ENCODE measurements at regions not wholly inside any gene's neighbourhood (a gene's known extent, or its start where the extent isn't known, plus 50 kb on each side); places are given as distances from the start of the nearest gene placed in this dataset.

GRCh38 chr10:44298713-44299112 is 86.2 kb downstream of the CXCL12 start:
- Histone ChIP-seq H3K4me1 (ENCODE audit: control insufficient read depth, insufficient read depth, low read length) (peaks cover 6% of the 10 kb centered on the region), H3K36me3 (ENCODE audit: control insufficient read depth, insufficient read depth, low read length) (no peaks in the 10 kb centered on the region), H3K9ac (ENCODE audit: low read depth, low read length) (no peak overlapping the region), H3K9me3 (ENCODE audit: control insufficient read depth, insufficient read depth, low read length) (no peaks in the 10 kb centered on the region), H3K4me3 (ENCODE audit: low read depth, low read length) (no peak overlapping the region), H3K27me3 (ENCODE audit: control insufficient read depth, insufficient read depth, low read length) (peaks cover 10% of the 10 kb centered on the region)

GRCh38 chr10:44297963-44298362 is 86.9 kb downstream of the CXCL12 start:
- H3K27me3 ChIP-seq (ENCODE audit: control insufficient read depth, insufficient read depth, low read length) = peaks cover 17% of the 10 kb centered on the region
- H3K4me3 ChIP-seq (ENCODE audit: low read depth, low read length) = no peak overlapping the region
- H3K36me3 ChIP-seq (ENCODE audit: control insufficient read depth, insufficient read depth, low read length) = no peaks in the 10 kb centered on the region
- H3K4me1 ChIP-seq (ENCODE audit: control insufficient read depth, insufficient read depth, low read length) = peaks cover 6% of the 10 kb centered on the region
- H3K9me3 ChIP-seq (ENCODE audit: control insufficient read depth, insufficient read depth, low read length) = no peaks in the 10 kb centered on the region
- H3K9ac ChIP-seq (ENCODE audit: low read depth, low read length) = no peak overlapping the region

GRCh38 chr10:44295644-44296241 is 89.2 kb downstream of the CXCL12 start:
- Histone ChIP-seq H3K9ac (ENCODE audit: low read depth, low read length) (no peak overlapping the region), H3K27me3 (ENCODE audit: control insufficient read depth, insufficient read depth, low read length) (peaks cover 19% of the 10 kb centered on the region), H3K36me3 (ENCODE audit: control insufficient read depth, insufficient read depth, low read length) (no peaks in the 10 kb centered on the region), H3K9me3 (ENCODE audit: control insufficient read depth, insufficient read depth, low read length) (no peaks in the 10 kb centered on the region), H3K4me3 (ENCODE audit: low read depth, low read length) (no peak overlapping the region), H3K4me1 (ENCODE audit: control insufficient read depth, insufficient read depth, low read length) (peaks cover 6% of the 10 kb centered on the region)

GRCh38 chr10:44294726-44295412 is 90.0 kb downstream of the CXCL12 start:
- peaks cover 19% of the 10 kb centered on the region for H3K27me3 ChIP-seq (ENCODE audit: control insufficient read depth, insufficient read depth, low read length)
- H3K36me3 ChIP-seq (ENCODE audit: control insufficient read depth, insufficient read depth, low read length) = no peaks in the 10 kb centered on the region
- H3K4me1 ChIP-seq (ENCODE audit: control insufficient read depth, insufficient read depth, low read length) = peaks cover 6% of the 10 kb centered on the region
- no peaks in the 10 kb centered on the region for H3K9me3 ChIP-seq (ENCODE audit: control insufficient read depth, insufficient read depth, low read length)
- H3K9ac ChIP-seq (ENCODE audit: low read depth, low read length) = no peak overlapping the region
- no peak overlapping the region for H3K4me3 ChIP-seq (ENCODE audit: low read depth, low read length)

- H3K36me3 ChIP-seq (ENCODE audit: control insufficient read depth, insufficient read depth, low read length) = no peaks in the 10 kb centered on the region
- H3K9me3 ChIP-seq (ENCODE audit: control insufficient read depth, insufficient read depth, low read length) = no peaks in the 10 kb centered on the region
- peaks cover 19% of the 10 kb centered on the region for H3K27me3 ChIP-seq (ENCODE audit: control insufficient read depth, insufficient read depth, low read length)
- no peak overlapping the region for H3K9ac ChIP-seq (ENCODE audit: low read depth, low read length)
- peaks cover 6% of the 10 kb centered on the region for H3K4me1 ChIP-seq (ENCODE audit: control insufficient read depth, insufficient read depth, low read length)
- no peak overlapping the region for H3K4me3 ChIP-seq (ENCODE audit: low read depth, low read length)
Observed at GRCh38 chr10:44293842-44294241, 91.1 kb downstream of the CXCL12 start.

- peak overlapping the region; percentile 42 for H3K9ac ChIP-seq (ENCODE audit: low read depth, low read length)
- H3K9me3 ChIP-seq (ENCODE audit: control insufficient read depth, insufficient read depth, low read length) = no peaks in the 10 kb centered on the region
- H3K27me3 ChIP-seq (ENCODE audit: control insufficient read depth, insufficient read depth, low read length) = peaks cover 19% of the 10 kb centered on the region
- no peaks in the 10 kb centered on the region for H3K36me3 ChIP-seq (ENCODE audit: control insufficient read depth, insufficient read depth, low read length)
- H3K4me3 ChIP-seq (ENCODE audit: low read depth, low read length) = peak overlapping the region; percentile 61
- peaks cover 3% of the 10 kb centered on the region for H3K4me1 ChIP-seq (ENCODE audit: control insufficient read depth, insufficient read depth, low read length)
Observed at GRCh38 chr10:44293306-44293778, 91.6 kb downstream of the CXCL12 start.

- Histone ChIP-seq H3K4me3 (ENCODE audit: low read depth, low read length) (peak overlapping the region; percentile 39), H3K36me3 (ENCODE audit: control insufficient read depth, insufficient read depth, low read length) (no peaks in the 10 kb centered on the region), H3K4me1 (ENCODE audit: control insufficient read depth, insufficient read depth, low read length) (peaks cover 4% of the 10 kb centered on the region), H3K9me3 (ENCODE audit: control insufficient read depth, insufficient read depth, low read length) (no peaks in the 10 kb centered on the region), H3K9ac (ENCODE audit: low read depth, low read length) (no peak overlapping the region), H3K27me3 (ENCODE audit: control insufficient read depth, insufficient read depth, low read length) (peaks cover 19% of the 10 kb centered on the region)
Observed at GRCh38 chr10:44292390-44293002, 92.4 kb downstream of the CXCL12 start.

GRCh38 chr10:44291091-44291490 is 93.8 kb downstream of the CXCL12 start:
- Histone ChIP-seq H3K27me3 (ENCODE audit: control insufficient read depth, insufficient read depth, low read length) (peaks cover 19% of the 10 kb centered on the region), H3K36me3 (ENCODE audit: control insufficient read depth, insufficient read depth, low read length) (no peaks in the 10 kb centered on the region), H3K4me3 (ENCODE audit: low read depth, low read length) (no peak overlapping the region), H3K9ac (ENCODE audit: low read depth, low read length) (no peak overlapping the region), H3K9me3 (ENCODE audit: control insufficient read depth, insufficient read depth, low read length) (no peaks in the 10 kb centered on the region), H3K4me1 (ENCODE audit: control insufficient read depth, insufficient read depth, low read length) (peaks cover 7% of the 10 kb centered on the region)

GRCh38 chr10:44289125-44289524 is 95.8 kb downstream of the CXCL12 start:
- peaks cover 14% of the 10 kb centered on the region for H3K27me3 ChIP-seq (ENCODE audit: control insufficient read depth, insufficient read depth, low read length)
- no peaks in the 10 kb centered on the region for H3K9me3 ChIP-seq (ENCODE audit: control insufficient read depth, insufficient read depth, low read length)
- no peaks in the 10 kb centered on the region for H3K36me3 ChIP-seq (ENCODE audit: control insufficient read depth, insufficient read depth, low read length)
- H3K4me3 ChIP-seq (ENCODE audit: low read depth, low read length) = no peak overlapping the region
- H3K4me1 ChIP-seq (ENCODE audit: control insufficient read depth, insufficient read depth, low read length) = peaks cover 7% of the 10 kb centered on the region
- no peak overlapping the region for H3K9ac ChIP-seq (ENCODE audit: low read depth, low read length)

- Histone ChIP-seq H3K4me1 (ENCODE audit: control insufficient read depth, insufficient read depth, low read length) (peaks cover 9% of the 10 kb centered on the region), H3K9ac (ENCODE audit: low read depth, low read length) (no peak overlapping the region), H3K4me3 (ENCODE audit: low read depth, low read length) (no peak overlapping the region), H3K9me3 (ENCODE audit: control insufficient read depth, insufficient read depth, low read length) (no peaks in the 10 kb centered on the region), H3K27me3 (ENCODE audit: control insufficient read depth, insufficient read depth, low read length) (peaks cover 3% of the 10 kb centered on the region), H3K36me3 (ENCODE audit: control insufficient read depth, insufficient read depth, low read length) (no peaks in the 10 kb centered on the region)
Observed at GRCh38 chr10:44287408-44287807, 97.5 kb downstream of the CXCL12 start.

GRCh38 chr10:44284198-44285084 is 100.5 kb downstream of the CXCL12 start:
- H3K4me1 ChIP-seq (ENCODE audit: control insufficient read depth, insufficient read depth, low read length) = peaks cover 9% of the 10 kb centered on the region
- no peak overlapping the region for H3K9ac ChIP-seq (ENCODE audit: low read depth, low read length)
- no peaks in the 10 kb centered on the region for H3K9me3 ChIP-seq (ENCODE audit: control insufficient read depth, insufficient read depth, low read length)
- H3K27me3 ChIP-seq (ENCODE audit: control insufficient read depth, insufficient read depth, low read length) = no peaks in the 10 kb centered on the region
- no peaks in the 10 kb centered on the region for H3K36me3 ChIP-seq (ENCODE audit: control insufficient read depth, insufficient read depth, low read length)
- H3K4me3 ChIP-seq (ENCODE audit: low read depth, low read length) = no peak overlapping the region

Data from iPS-15b (cell line).